NCI-H82 (cell line): ENCODE measurements at regions not wholly inside any gene's neighbourhood (a gene's known extent, or its start where the extent isn't known, plus 50 kb on each side); places are given as distances from the start of the nearest gene placed in this dataset.
"Not testable (repeated sequence)": the region's sequence is repeated elsewhere in the genome, so short reads cannot be mapped to it uniquely, and the experiment has no call there.

Experiments used
- DNase-seq: peaks from one replicate; lab custom pipeline; 2025; lab: John Stamatoyannopoulos, UW

DNA sequence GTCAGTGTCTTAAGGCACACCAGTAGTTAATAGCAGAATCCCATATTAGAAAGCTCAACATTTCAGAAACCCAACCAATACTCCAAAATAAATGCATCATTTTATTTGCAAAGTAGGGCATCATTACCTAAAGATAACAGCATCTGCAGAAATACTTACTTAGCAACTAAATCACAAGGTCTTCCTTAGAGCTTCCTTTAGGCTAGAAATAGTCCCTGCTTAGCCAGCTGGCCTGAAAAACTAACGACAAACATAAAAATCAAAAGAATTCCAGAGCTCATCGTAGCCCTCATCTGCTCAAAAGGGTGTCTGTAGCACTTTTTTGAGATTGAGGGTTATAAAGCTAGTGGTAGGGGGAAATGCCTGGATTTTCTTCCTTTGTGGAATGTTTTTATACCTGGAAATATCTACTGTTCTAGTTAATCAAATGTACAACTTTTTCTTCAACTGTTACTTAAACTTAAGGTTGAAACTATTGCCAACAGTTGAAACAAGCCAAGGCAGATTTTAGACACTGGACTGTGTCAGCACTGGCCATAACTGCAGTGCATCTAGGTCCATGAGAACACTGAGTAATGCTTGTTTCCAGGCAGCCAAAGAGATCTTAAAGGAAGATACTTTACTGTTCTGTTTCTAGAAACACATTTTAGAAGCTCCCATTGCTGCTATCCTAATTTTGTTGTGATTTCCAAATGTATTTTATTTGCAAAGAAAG, 129.4 kb upstream of the RASA1 start:
- no peak for DNase-seq

DNA sequence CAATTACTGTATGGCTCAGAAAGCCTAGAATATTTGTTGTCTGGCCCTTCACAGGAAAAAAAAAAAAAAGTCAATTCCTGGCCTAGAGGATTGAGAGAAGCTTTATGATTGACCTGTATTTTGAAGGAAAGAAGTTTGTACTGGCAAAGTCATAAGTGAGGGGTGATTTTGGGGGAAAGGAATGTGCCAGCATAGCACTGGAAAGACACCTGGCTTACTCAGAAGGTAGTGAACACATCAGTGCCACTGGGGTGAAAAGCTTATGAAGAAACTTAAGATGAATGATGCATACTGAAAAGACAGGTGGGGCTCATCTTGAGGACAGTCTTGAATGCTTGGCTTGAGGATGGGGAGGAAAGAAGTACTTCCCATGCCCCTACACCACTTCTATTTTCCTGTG, 127.9 kb upstream of the RASA1 start:
- no peak for DNase-seq

DNA sequence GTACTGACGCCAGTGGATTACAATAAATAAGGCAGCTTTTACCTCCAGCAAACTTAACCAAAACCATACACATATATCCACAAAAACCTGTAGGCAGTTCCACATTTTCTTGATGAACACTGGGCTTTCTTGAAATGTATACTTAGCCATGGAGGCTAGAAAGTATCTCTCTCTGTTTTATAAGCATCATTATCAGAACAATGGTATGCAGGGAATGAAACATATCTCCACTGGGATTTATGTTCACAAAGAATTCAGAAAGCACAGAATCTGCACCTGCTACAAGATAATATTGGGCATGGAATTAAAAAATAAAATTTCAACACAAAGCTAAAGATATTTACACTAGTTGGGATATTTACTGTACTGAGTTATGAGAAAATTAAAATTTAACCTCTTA, 126.1 kb upstream of the RASA1 start:
- no peak for DNase-seq

DNA sequence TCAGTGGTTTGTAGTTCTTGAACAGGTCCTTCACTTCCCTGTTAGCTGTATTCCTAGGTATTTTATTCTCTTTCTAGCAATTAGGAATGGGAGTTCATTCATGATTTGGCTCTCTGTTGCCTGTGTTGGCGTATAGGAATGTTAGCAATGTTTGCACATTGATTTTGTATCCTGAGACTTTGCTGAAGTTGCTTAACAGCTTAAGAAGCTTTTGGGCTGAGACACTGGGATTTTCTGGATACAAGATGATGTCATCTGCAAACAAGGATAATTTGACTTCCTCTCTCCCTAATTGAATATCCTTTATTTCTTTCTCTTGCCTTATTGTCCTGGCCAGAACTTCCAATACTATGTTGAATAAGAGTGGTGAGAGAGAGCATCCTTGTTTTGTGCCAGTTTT, 121.8 kb upstream of the RASA1 start:
- DNase-seq = not testable (repeated sequence)

DNA sequence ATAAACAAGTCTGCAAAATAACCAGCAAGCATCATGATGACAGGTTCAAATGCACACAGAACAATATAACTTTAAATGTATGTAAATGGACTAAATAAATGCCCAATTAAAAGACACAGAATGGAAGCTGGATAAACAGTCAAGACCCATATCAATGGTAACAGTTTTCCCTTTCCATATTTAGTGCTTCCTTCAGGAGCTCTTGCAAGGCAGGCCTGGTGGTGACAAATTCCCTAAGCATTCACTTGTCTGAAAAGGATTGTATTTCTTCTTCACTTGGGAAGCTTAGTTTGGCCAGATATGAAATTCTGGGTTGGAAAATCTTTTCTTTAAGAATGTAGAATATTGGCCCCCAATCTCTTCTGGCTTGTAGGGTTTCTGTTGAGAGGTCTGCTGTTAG, 120.2 kb upstream of the RASA1 start:
- no peak for DNase-seq

DNA sequence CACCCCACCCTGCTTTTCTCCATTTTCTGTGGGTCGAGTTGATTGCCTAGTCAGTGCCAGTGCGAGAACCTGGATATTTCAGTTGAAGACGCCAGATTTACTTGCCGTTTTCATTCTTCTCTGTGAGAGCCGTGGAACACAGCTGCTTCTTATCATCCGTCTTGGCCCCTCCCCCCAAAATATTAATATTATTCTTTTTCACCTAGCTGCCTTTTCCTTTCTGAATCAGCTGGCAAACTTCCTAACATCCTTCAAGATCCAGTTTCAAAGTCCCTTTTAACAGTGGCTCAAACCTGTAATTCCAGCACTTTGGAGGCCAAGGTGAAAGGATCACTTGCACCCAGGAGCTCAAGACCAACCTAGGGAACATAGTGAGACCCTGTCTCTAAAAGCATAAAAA, 117.1 kb upstream of the RASA1 start:
- DNase-seq = no peak

DNA sequence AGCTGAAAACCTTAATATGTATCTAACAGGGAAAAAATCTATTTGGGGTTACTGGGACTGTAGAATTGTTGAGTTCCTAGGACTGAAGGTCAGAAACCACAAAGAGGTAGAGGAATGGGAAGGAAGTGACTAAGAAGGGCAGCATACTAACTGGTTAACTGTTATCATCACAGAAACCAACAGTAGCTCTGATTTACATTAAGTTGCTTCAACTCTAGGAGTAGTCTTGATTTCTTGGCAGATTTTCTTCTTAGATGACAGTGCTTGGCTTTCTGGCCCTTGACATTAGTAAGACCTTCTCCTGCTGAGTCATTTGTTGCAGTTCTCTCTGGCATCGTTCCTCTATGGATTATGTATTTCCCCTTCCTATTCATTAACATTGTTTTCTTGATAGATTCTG, 116.1 kb upstream of the RASA1 start:
- no peak for DNase-seq

DNA sequence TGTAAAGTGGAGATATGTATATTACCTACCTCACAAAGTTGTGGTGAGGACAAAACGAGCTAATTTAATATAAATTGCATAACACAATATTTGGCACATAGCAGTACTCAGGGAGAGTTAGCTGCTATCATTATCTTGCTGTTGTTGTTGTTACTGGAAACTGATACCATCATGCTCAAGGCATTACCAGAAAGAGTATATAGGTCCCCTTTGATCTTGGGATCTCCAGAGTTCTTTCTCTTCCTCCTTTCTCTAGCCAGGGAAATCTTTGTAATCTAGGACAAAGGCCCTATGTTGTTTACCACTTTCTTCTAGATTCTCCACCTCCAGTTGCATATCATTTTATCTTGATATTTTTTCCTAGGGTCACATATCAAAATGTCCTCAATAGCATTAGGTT, 114.8 kb upstream of the RASA1 start:
- DNase-seq = no peak

DNA sequence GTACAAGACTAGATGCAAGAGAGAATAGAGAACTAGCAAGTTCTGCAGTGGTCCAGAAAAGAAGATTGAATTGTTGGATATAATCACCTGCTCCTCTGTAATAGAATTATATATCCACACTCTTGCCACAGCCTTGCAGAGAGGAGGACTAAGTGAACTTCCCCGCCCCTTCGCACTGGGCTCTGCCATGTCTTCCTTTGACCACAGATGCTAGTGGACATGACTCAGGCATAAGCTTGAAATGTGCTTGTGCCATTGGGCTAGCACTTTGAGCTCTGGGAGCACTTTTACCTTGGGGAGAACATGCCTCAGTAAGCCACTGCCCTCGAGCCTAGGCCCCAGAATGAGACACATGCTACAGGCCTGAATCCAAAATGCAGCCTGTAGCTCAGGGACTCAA, 113.5 kb upstream of the RASA1 start:
- DNase-seq = no peak

DNA sequence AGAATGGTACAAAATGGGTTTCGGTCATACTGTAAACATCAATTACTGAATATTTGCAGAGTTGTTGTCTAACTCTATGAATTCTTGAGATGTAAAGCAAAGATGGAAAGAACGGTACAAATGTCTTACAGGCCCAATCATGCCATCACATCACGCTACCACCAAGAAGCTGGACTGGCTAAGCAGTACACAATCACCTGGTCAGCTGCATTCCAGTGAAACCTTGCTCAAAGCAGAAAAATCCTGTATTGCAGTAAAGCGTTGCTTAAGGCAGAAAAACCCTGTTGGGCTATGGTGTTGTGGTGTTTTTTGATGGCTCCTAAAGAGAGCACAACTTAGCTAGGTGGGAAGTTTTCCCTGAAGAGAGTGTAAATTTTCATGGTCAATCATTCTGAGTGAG, 112.6 kb upstream of the RASA1 start:
- DNase-seq = no peak

DNA sequence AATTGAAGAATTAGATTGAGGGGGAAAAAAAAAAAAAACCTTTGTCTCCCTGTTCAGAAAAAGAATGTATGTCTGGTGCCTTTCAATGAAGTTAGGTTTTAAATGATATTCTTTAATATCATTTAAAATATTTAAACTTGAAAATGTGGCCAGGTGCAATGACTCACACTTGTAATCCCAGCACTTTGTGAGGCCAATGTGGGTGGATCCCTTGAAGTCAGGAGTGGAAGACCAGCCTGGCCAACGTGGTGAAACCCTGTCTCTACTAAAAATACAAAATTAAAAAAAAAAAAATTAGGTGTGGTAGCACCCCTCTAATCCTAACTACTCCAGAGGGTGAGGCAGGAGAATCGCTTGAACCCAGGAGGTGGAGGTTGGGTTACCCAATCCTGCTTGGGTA, 111.1 kb upstream of the RASA1 start:
- no peak for DNase-seq

DNA sequence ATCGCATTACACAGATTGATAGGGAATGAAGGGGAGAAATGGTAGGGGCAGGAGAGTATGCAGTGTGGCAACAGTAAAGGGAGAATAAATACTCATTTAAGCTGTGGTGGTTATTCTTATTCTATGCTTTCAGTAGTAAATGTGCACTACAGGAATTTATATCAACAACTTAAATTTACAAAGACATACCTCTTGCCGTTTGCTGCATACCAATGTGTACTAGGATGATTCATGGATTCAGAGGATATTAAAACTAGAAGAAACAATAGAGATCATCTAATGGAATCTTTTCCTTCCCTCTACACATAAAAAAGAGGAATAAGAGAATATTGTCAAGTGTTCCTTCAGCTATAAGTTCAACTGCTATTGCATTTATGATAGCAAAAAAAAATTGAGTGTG, 103.3 kb upstream of the RASA1 start:
- DNase-seq = no peak

DNA sequence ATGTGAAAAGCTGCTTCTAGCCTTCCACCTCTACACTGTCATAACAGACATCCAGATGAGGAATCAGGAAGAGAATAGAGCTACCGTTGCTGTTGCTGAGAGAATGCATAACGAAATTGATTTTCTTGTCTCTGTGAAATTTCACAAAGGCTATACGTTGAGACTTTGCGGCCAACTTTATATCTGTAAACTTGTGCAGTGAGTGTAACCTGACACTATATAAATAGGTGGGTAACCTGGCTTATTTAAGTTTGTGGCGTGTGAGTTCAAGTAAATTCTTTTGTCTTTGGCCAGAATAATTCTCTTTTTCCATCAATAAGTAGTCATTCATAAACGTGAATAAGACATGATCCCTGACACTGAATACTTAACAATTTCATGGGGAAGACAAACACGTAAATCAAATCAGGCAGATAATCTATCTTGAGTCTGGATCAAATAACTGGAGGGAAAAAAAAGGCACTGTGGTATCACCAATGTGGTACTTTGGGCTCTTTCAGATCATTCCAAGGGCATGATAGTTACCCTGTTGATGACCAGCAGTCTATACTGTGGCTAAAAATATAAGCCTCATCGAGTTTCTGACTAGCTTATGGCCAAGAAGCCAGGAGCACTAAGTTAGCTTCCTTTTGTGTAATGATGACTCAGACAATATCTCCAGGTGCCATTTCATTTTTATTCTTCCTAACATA, 98.2 kb upstream of the RASA1 start:
- DNase-seq = no peak

DNA sequence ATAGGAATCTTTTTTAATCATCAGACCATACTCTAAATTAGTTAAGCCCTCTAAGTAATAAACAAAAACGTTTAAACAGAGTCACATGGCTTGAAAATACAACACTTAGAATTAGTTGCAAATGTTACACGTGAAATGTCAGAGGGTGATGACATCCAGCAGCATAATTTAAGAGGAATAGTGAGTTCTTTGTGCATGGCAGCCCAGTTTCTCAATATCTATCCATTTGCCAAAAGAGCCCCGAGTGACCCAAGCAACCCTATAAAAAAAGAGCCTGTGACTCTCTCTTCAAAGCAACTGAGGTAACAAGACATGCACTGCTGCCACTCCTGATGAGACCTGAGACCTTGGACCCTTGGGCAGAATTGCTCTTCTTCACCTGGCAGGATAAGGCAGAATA, 96.9 kb upstream of the RASA1 start:
- DNase-seq = no peak

DNA sequence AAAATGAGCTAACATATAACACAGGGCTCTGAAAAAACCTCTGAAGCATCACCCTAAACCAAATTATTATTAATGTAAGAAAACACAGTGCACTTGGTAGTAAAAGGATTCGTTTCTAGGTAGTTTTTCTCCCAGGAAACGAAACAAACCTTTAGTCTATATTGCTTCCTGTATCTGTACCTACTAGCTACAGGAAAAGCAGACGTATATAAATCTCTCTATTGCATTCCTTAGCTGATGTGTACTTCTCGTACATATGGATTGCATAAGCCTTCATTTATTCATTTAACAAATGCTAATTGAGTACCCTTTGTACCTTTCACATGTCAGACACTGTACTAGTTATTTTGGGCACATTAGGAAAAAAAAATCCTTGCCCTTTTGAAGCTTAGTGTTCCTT, 85.0 kb upstream of the RASA1 start:
- no peak for DNase-seq

DNA sequence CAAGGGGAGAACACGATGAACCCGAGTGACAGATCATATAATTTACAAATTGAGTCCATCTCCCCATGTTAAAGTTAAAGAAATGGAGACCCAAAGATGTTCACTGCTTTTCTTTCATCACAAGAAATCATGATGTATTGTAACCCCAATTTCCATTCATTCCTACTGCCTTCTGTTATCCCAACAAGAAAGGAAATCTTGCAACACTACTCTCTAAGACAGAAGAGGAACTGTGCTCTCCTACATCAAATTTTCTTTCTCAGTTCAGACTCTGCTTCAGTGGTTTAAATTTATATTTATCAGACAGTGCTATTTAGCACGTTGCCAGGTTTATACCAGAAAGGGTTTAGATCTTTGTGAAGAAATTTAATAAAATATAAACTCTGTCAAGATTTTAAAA, 83.8 kb upstream of the RASA1 start:
- DNase-seq = no peak

DNA sequence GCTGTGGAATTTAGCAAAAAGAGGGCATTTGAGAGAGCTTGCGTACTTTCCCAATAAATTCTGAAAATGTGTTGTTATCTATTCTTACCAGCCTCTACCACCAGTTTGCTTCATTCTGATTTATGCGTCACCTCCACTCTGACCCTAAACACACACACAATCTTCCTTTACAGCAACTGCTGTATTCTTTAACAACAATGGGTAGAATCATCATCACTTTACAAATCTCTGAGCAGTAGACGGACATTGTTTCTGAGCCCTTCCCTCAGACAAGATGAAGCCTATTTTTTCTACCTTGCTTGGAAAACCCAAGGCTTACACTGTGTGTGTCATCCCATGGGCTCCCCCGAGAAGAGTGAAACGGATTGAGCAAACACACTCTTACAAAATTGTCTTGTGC, 83.1 kb upstream of the RASA1 start:
- DNase-seq = no peak

DNA sequence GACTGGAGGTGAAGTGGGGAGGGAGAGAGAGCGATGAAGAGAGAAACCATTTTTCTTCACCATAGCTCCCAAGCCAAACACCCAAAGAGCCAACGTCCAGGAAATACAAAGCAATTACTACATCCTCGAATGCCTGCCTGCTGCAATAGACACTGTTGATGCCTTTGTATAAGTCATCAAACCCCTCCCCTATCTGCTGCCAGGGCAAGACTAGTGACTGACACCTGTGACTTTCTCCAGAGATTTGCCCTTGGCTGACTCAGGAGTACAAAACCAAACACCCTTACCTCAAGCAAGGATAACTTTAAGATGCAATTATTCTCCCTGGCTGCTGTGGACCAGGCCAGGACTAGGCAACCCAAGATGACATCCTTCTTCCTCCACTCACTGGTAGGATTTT, 81.8 kb upstream of the RASA1 start:
- no peak for DNase-seq

DNA sequence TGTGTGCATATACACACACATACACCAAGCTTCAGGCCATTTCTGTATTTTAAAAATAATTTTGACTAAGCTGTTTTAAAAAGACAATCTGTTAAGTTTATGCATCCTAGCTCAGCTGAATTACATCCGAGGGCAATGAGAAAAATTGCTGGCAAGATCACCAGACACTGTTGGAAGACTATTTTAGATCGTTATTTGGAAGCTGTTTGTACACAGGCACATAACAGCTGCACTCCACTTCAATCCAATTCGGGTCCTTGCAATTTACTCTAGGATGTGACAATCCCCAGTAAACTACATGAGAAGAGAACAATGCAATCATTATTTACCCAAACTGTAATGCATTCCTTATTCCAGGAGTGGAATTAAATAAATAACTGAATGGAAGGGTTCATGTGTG, 79.3 kb upstream of the RASA1 start:
- DNase-seq = no peak

DNA sequence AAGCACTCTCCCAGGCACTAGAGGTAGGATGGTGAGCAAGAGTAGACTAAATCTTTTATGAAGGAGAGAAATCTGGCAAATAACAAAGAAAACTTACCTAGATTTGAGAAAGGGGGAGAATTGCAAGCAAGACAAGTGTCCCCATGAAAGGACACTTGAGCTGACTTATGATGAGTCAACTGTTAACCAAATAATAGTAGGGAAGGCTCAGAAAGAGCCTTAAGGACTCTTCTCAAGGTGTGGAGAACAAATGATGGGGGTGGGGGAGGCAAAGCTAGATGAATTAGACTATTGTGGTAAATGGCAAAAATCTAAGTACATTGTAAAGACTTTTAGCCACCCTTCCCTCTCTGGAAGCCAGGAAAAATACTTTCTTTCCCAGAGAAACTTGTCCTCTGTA, 77.6 kb upstream of the RASA1 start:
- DNase-seq = no peak

DNA sequence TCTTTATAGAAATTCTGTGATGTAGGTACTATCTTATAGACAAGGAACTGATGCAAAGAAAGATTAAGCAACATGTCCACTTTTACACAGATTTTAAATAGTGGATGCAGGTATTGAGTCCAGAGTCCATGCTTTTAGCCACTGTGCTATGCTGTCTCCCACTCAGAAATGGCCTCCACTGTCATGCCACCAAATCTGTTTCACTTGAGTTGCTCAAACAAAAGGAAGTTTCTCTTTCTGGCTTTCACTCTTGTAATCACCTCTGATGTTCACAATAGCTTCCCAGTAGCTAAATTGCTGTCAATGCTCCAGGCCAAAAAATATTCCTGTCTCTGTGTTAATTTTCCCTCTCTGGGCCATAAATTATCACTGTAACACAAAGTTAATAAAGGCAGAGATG, 77.0 kb upstream of the RASA1 start:
- DNase-seq = no peak

DNA sequence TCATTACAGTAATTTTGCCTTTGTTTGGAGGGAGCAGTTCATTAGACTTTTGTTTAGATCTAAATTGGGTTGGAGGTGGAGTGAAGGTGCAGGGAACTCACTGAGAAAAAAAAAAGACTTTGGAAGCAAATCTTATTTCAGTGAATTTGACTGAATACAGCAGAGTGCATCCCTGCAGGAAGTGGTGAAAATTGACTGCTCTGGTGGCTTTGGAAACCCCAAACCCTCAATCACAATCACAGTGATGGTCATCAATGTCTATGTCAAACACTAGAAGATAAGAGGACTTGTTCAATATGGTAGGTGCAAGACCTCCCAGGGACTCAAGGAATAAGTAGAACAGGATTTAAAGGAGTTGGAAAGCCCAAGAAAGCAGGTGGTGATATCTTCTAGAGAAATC, 76.0 kb upstream of the RASA1 start:
- no peak for DNase-seq

DNA sequence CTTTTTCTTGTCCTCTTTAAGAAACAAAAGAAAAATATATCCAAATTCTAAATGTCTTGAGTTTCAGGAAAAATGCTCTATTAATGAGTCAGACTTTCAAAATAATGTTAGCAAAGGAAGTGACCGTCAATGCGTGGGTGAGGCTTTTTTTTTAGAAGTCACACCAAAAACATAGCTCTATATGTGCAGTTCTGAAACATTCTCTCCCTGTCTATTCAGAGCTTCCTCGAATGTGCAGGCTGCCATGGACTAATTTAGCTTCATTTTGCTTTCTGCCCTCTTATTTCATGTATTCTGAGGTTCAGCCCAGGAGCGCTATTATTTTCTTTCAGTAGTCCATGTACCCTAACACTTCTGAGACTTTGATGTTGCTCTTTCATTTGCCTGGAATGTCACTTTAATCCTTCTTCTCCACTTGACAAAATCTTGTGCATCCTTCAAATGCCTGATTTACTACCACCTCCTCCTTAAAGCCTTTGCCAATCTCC, 72.5 kb upstream of the RASA1 start:
- no peak for DNase-seq

DNA sequence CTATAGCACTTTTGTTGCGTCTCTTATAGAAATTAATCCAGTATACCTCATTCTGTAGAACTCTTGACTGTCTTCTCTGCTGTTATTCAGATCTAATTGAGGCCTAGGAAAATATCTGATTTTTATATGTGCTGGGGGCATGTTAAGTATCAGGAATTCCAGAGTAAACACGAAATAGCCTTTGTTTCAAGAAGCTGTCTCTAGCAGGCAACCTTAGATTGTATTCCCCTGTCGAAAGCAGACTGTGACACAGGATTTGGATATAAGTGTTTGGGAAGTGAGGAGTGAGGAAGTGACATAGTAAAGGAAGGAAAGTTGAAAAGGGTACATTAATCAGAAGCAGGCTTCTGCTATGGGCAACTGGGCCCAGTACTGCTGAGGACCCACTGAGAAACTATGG, 72.1 kb upstream of the RASA1 start:
- DNase-seq = no peak
